ENCODE measurements at regions not wholly inside any gene's neighbourhood (a gene's known extent, or its start where the extent isn't known, plus 50 kb on each side); places are given as distances from the start of the nearest gene placed in this dataset.
"Not testable (repeated sequence)": the region's sequence is repeated elsewhere in the genome, so short reads cannot be mapped to it uniquely, and the experiment has no call there.

- Histone ChIP-seq H3K4me3 (ENCODE audit: low read depth, low read length) (no peak overlapping the region), H3K36me3 (replicated peaks) (no peaks in the 10 kb centered on the region), H3K27ac (no peak overlapping the region), H3K27me3 (replicated peaks) (no peaks in the 10 kb centered on the region)
- in situ Hi-C loops (cut with HindIII; ENCODE audit: low pct_ligation_motif_present, low sequenced_read_pairs): no loop called here
- DNase-seq: no peak
- TF ChIP-seq CTCF (IDR thresholded peaks at IDR 0.05; ENCODE audit: low read depth, low read length, missing control alignments): no peak
Observed at GRCh38 chr2:13818002-13818401, 814.5 kb upstream of the LRATD1 start.

- no peak overlapping the region for H3K4me3 ChIP-seq (ENCODE audit: low read depth, low read length)
- in situ Hi-C loops (cut with HindIII; ENCODE audit: low pct_ligation_motif_present, low sequenced_read_pairs): no loop called here
- TF ChIP-seq CTCF (IDR thresholded peaks at IDR 0.05; ENCODE audit: low read depth, low read length, missing control alignments): no peak
- no peaks in the 10 kb centered on the region for H3K36me3 ChIP-seq (replicated peaks)
- peak overlapping the region; percentile 72 for H3K27ac ChIP-seq
- no peak for DNase-seq
- no peaks in the 10 kb centered on the region for H3K27me3 ChIP-seq (replicated peaks)
Observed at GRCh38 chr2:13819896-13820295, 812.6 kb upstream of the LRATD1 start.

GRCh38 chr2:13821255-13821880 is 811.1 kb upstream of the LRATD1 start:
- TF ChIP-seq CTCF (IDR thresholded peaks at IDR 0.05; ENCODE audit: low read depth, low read length, missing control alignments): no peak
- DNase-seq: peak; percentile 80
- H3K36me3 ChIP-seq (replicated peaks): no peaks in the 10 kb centered on the region
- no peaks in the 10 kb centered on the region for H3K27me3 ChIP-seq (replicated peaks)
- peak overlapping the region; percentile 72 for H3K27ac ChIP-seq
- no peak overlapping the region for H3K4me3 ChIP-seq (ENCODE audit: low read depth, low read length)
- in situ Hi-C loops (cut with HindIII; ENCODE audit: low pct_ligation_motif_present, low sequenced_read_pairs): no loop called here

- DNase-seq: no peak
- no peak overlapping the region for H3K27ac ChIP-seq
- no peak for TF ChIP-seq CTCF (IDR thresholded peaks at IDR 0.05; ENCODE audit: low read depth, low read length, missing control alignments)
- H3K36me3 ChIP-seq (replicated peaks): no peaks in the 10 kb centered on the region
- in situ Hi-C loops (cut with HindIII; ENCODE audit: low pct_ligation_motif_present, low sequenced_read_pairs): no loop called here
- H3K27me3 ChIP-seq (replicated peaks): no peaks in the 10 kb centered on the region
- H3K4me3 ChIP-seq (ENCODE audit: low read depth, low read length): no peak overlapping the region
Observed at GRCh38 chr2:13822365-13822764, 810.2 kb upstream of the LRATD1 start.

DNA sequence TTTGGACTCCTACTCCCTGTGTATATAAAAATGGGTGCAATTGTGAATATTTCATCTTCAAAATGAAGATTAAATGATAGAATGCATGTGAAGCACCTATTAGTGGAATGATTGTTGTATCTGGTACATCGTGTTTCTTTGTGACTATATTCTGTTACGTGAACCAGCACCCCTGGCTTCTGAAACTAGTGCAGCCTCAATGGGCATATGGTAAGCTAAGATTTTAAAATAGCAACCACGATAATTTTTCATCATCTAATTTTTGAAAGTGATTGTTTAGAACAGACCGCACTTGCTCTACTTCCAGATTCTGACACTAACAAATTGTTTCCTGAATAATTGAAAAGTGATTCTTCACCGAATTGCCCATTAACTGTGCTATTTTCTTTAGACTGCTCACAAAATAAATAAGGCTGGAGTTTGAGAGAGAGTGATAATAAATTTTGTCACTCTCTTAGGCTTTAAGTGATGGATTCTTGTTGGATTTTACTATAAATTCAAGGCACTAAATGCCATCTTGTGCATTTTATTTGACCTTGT is 806.1 kb upstream of the LRATD1 start:
- Histone ChIP-seq H3K36me3 (replicated peaks) (no peaks in the 10 kb centered on the region), H3K27me3 (replicated peaks) (no peaks in the 10 kb centered on the region), H3K27ac (no peak overlapping the region), H3K4me3 (ENCODE audit: low read depth, low read length) (no peak overlapping the region)
- DNase-seq: no peak
- no peak for TF ChIP-seq CTCF (IDR thresholded peaks at IDR 0.05; ENCODE audit: low read depth, low read length, missing control alignments)
- in situ Hi-C loops (cut with HindIII; ENCODE audit: low pct_ligation_motif_present, low sequenced_read_pairs): no loop called here

GRCh38 chr2:13858626-13859025 is 773.9 kb upstream of the LRATD1 start:
- no peaks in the 10 kb centered on the region for H3K36me3 ChIP-seq (replicated peaks)
- TF ChIP-seq CTCF (IDR thresholded peaks at IDR 0.05; ENCODE audit: low read depth, low read length, missing control alignments): no peak
- no peak overlapping the region for H3K27ac ChIP-seq
- in situ Hi-C loops (cut with HindIII; ENCODE audit: low pct_ligation_motif_present, low sequenced_read_pairs): no loop called here
- no peak for DNase-seq
- no peaks in the 10 kb centered on the region for H3K27me3 ChIP-seq (replicated peaks)
- H3K4me3 ChIP-seq (ENCODE audit: low read depth, low read length): no peak overlapping the region

GRCh38 chr2:13868275-13868674 is 764.2 kb upstream of the LRATD1 start:
- DNase-seq; H3K36me3 ChIP-seq (replicated peaks); H3K27ac ChIP-seq; H3K27me3 ChIP-seq (replicated peaks); in situ Hi-C loops (cut with HindIII; ENCODE audit: low pct_ligation_motif_present, low sequenced_read_pairs); H3K4me3 ChIP-seq (ENCODE audit: low read depth, low read length): not testable (repeated sequence)

Data from brain microvascular endothelial cell (primary cell).